Fibroblast of lung (primary cell): ENCODE measurements at regions not wholly inside any gene's neighbourhood (a gene's known extent, or its start where the extent isn't known, plus 50 kb on each side); places are given as distances from the start of the nearest gene placed in this dataset.

Experiments used
- EZH2 ChIP-seq: IDR thresholded peaks from 2 replicates; pipeline ENCODE4 v1.5.1; 2012; ENCODE audit warnings: low read length, control low read depth, mild to moderate bottlenecking; ENCODE audit errors: missing control alignments
- TF ChIP-seq, protein P1 (sequence below), 2 donors: IDR thresholded peaks in 1 of 2; conservative IDR thresholded peaks in 1 of 2; 1 replicate in 1 of 2; 2 replicates in 1 of 2; pipeline ENCODE4 v1.5.1; 2011 to 2012; ENCODE audit warnings: low read length in 2 of 2, control low read depth in 1 of 2, inconsistent platforms in 1 of 2, low read depth in 1 of 2, mild to moderate bottlenecking in 1 of 2

DNA sequence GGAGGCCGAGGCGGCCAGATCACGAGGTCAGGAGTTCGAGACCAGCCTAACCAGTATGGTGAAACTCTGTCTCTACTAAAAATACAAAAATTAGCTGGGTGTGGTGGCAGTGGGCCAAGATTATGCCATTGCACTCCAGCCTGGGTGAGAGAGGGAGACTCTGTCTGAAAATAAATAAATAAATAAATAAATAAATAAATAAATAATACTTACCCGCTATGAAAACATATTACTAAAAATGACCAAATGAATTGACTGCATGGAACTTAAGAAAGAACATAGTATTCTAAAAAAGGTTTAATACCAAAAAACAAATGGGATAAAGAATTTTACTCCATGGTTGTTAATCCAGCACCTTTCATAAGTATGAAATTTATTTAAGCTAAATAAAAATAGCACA lies 305.0 kb downstream of the GATA3 start:
- TF ChIP-seq, protein P1, sequence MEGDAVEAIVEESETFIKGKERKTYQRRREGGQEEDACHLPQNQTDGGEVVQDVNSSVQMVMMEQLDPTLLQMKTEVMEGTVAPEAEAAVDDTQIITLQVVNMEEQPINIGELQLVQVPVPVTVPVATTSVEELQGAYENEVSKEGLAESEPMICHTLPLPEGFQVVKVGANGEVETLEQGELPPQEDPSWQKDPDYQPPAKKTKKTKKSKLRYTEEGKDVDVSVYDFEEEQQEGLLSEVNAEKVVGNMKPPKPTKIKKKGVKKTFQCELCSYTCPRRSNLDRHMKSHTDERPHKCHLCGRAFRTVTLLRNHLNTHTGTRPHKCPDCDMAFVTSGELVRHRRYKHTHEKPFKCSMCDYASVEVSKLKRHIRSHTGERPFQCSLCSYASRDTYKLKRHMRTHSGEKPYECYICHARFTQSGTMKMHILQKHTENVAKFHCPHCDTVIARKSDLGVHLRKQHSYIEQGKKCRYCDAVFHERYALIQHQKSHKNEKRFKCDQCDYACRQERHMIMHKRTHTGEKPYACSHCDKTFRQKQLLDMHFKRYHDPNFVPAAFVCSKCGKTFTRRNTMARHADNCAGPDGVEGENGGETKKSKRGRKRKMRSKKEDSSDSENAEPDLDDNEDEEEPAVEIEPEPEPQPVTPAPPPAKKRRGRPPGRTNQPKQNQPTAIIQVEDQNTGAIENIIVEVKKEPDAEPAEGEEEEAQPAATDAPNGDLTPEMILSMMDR (conservative IDR thresholded peaks at IDR 0.05 in 1 of 2, IDR thresholded peaks at IDR 0.05 in 1 of 2; ENCODE audit: low read depth in 1 of 2, low read length in 2 of 2) = no peak
- no peak for TF ChIP-seq EZH2
